ENCODE measurements at regions not wholly inside any gene's neighbourhood (a gene's known extent, or its start where the extent isn't known, plus 50 kb on each side); places are given as distances from the start of the nearest gene placed in this dataset.

DNA sequence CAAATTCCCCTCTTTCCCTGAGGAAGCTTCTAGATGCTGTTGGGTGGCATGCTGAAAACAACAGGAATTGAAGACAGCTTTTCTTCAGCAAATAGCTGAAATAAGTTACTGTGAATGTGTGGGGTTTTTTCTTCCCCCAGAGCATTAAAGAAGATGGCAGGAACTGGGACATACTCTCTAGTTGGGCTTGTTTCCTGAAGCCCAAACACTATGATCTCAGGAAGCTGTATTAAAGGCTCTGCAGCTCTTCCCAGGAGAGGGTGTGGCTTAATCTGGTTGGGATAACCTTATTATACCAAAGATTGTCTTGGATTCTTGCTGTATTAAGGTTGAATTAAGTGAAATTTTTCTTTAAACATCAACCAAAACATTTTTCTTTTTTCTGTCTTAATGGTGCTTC is 64.9 kb upstream of the LMO4 start:
- CTCF ChIA-PET: interaction anchor here (1.0 kb wide), 2 partner anchors 11 to 29 kb away, joined by 3 read pairs; no protein-coding TSS in a partner anchor
- POLR2A ChIA-PET: no interaction called here
- DNase-seq (ENCODE audit: low read depth, low spot score): no peak
- H3K4me3 ChIP-seq (ENCODE audit: low read depth, low read length): no peak overlapping the region
- TF ChIP-seq, protein P1, sequence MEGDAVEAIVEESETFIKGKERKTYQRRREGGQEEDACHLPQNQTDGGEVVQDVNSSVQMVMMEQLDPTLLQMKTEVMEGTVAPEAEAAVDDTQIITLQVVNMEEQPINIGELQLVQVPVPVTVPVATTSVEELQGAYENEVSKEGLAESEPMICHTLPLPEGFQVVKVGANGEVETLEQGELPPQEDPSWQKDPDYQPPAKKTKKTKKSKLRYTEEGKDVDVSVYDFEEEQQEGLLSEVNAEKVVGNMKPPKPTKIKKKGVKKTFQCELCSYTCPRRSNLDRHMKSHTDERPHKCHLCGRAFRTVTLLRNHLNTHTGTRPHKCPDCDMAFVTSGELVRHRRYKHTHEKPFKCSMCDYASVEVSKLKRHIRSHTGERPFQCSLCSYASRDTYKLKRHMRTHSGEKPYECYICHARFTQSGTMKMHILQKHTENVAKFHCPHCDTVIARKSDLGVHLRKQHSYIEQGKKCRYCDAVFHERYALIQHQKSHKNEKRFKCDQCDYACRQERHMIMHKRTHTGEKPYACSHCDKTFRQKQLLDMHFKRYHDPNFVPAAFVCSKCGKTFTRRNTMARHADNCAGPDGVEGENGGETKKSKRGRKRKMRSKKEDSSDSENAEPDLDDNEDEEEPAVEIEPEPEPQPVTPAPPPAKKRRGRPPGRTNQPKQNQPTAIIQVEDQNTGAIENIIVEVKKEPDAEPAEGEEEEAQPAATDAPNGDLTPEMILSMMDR (IDR thresholded peaks at IDR 0.05; ENCODE audit: insufficient read depth, low read length, missing control alignments): no peak

DNA sequence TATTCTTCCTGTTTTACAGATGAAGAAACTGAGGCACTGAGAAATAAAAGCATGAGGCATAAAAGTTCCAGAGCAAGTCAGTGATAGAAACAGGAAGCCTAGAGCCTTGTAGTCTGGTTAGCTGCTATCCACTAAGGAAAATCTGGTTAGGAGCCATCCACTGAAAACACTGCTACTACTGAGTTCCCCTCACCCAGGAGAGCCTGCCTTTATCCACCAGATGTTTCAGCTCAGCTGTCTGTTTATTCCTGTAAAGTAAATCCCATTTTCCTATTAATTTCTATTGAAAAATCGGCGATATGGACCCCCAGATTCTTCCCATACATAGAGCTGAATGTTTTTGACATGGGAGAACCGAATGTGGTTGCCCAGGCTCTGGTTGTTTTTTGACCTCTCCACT is 63.7 kb upstream of the LMO4 start:
- ChIA-PET CTCF (interaction anchor here (0.7 to 1.4 kb wide), 2 partner anchors 9 to 134 kb away, joined by 3 to 4 read pairs; no protein-coding TSS in a partner anchor), POLR2A (no interaction called here)
- TF ChIP-seq, protein P1 (IDR thresholded peaks at IDR 0.05; ENCODE audit: insufficient read depth, low read length, missing control alignments): no peak
- no peak overlapping the region for H3K4me3 ChIP-seq (ENCODE audit: low read depth, low read length)
- DNase-seq (ENCODE audit: low read depth, low spot score): no peak

DNA sequence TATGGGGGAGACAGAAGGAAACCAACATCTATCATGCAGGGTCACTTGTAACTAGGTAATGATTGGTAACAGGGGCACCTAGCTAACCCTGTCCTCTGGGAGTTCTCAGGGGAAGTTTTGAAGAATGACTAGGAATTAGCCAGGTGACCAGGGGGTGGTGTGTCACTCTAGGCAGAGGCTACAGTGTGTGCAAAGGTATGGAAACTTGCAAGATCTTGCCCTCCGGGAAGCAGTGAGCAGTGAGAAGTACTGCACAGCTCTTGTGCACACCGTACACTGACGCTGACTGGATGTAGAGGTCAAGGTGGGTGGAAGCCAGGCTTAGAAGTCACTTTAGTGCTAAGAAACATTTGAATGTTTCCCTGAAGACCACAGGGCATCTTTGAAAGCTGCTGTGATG is 62.9 kb upstream of the LMO4 start:
- ChIA-PET POLR2A (no interaction called here), CTCF (interaction anchor here (1.4 kb wide), 1 partner anchor 134 kb away, joined by 4 read pairs; no protein-coding TSS in a partner anchor)
- TF ChIP-seq, protein P1 (IDR thresholded peaks at IDR 0.05; ENCODE audit: insufficient read depth, low read length, missing control alignments): no peak
- H3K4me3 ChIP-seq (ENCODE audit: low read depth, low read length): no peak overlapping the region
- no peak for DNase-seq (ENCODE audit: low read depth, low spot score)

DNA sequence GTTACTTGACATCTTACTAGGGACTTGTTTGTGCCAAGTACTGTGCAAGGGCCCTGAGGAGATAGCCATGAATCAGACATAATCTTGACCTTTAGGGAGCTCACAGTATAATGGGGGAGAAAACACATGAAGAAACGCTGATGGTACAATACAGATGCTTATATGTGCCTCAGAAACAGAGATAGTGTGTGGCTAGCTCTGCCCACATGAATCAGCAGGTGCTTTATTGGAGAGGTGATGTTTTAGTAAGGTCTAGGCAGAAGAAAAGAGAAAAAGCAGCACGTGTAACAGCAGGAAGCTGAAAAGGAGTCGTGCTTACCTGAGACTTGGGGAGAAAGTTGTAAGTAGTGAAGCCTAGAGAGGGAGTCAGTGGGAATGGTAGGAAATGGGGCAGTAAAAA is 60.6 kb upstream of the LMO4 start:
- no peak for DNase-seq (ENCODE audit: low read depth, low spot score)
- TF ChIP-seq, protein P1 (IDR thresholded peaks at IDR 0.05; ENCODE audit: insufficient read depth, low read length, missing control alignments): no peak
- ChIA-PET POLR2A (no interaction called here), CTCF (no interaction called here)
- H3K4me3 ChIP-seq (ENCODE audit: low read depth, low read length): no peak overlapping the region

DNA sequence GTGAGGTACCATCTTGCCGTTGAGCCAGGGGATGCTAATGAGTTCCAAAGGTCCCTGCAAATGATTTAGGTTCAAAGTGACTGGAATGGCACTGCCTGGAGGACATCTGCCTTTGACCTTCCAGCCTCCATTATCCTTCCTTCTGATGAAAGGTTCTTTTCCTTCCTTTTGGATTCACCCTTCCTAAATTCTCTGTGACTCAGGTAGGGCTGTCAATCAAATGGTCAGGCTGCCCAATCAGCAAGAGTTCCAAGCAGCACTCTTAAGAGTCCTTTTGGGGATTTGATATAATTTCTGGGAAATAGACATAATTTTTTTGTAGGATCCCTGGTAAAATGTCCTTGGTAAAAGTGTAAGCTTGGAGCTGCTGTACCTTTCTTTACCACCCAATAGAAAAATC is 58.8 kb upstream of the LMO4 start:
- CTCF ChIA-PET: interaction anchor here (2.6 kb wide), 1 partner anchor 10 kb away, joined by 8 read pairs; no protein-coding TSS in a partner anchor
- TF ChIP-seq, protein P1 (IDR thresholded peaks at IDR 0.05; ENCODE audit: insufficient read depth, low read length, missing control alignments): no peak
- no peak for DNase-seq (ENCODE audit: low read depth, low spot score)
- POLR2A ChIA-PET: no interaction called here
- H3K4me3 ChIP-seq (ENCODE audit: low read depth, low read length): no peak overlapping the region

DNA sequence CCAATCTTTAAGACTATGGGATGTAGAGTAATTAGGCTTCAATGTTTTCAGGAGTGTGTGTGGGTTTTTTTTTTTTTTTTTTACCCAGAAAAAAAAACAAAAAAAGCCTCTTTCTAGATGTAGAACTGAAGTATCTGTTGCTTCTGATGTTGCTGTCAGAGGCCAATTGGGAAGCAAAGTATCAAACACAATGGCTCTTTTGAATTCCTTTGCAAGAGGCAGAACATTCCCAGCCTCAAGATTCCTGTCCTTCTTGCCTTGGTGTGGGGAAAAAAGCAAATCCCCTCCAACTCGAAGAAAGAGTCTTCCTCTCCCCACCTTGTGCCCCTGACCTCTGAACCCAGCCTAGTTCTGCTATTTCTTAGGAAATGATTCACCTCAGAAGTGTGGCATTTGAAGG is 55.4 kb upstream of the LMO4 start:
- DNase-seq (ENCODE audit: low read depth, low spot score): no peak
- POLR2A ChIA-PET: no interaction called here
- TF ChIP-seq, protein P1 (IDR thresholded peaks at IDR 0.05; ENCODE audit: insufficient read depth, low read length, missing control alignments): no peak
- CTCF ChIA-PET: no interaction called here
- no peak overlapping the region for H3K4me3 ChIP-seq (ENCODE audit: low read depth, low read length)

All from AG04449 (cell line).